Stimulated activated CD8-positive, alpha-beta memory T cell treated with anti-CD3 and anti-CD28 coated beads, Interleukin-12 subunit alpha, Interleukin-12 subunit beta, amount 100 ng/mL, for 24 hours (primary cell): ENCODE measurements at regions not wholly inside any gene's neighbourhood (a gene's known extent, or its start where the extent isn't known, plus 50 kb on each side); places are given as distances from the start of the nearest gene placed in this dataset.

Experiments used
- DNase-seq: peaks from one replicate; pipeline ENCODE4 v3.0.0-alpha.2; 2020; ENCODE audit errors: extremely low read depth

GRCh38 chr2:129300456-129300855, 679.0 kb upstream of the RAB6C start:
- DNase-seq = no peak

- no peak for DNase-seq
These were observed 678.0 kb upstream of the RAB6C start for GRCh38 chr2:129301431-129301913.

GRCh38 chr2:129302106-129302505, 677.4 kb upstream of the RAB6C start:
- no peak for DNase-seq

GRCh38 chr2:129302561-129303183, 676.8 kb upstream of the RAB6C start:
- DNase-seq = no peak

GRCh38 chr2:129314120-129314519, 665.3 kb upstream of the RAB6C start:
- DNase-seq = no peak

- no peak for DNase-seq
These were observed 660.7 kb upstream of the RAB6C start for GRCh38 chr2:129318581-129319421.

- DNase-seq = no peak
These were observed 660.1 kb upstream of the RAB6C start for GRCh38 chr2:129319422-129319717.

- no peak for DNase-seq
These were observed 659.2 kb upstream of the RAB6C start for GRCh38 chr2:129320288-129320687.

GRCh38 chr2:129324349-129324748, 655.1 kb upstream of the RAB6C start:
- no peak for DNase-seq

GRCh38 chr2:129325151-129325550, 654.3 kb upstream of the RAB6C start:
- no peak for DNase-seq

- no peak for DNase-seq
These were observed 649.9 kb upstream of the RAB6C start for GRCh38 chr2:129329574-129329973.

GRCh38 chr2:129330504-129330903, 649.0 kb upstream of the RAB6C start:
- no peak for DNase-seq

- no peak for DNase-seq
These were observed 647.8 kb upstream of the RAB6C start for GRCh38 chr2:129331638-129332037.

- DNase-seq = no peak
These were observed 645.3 kb upstream of the RAB6C start for GRCh38 chr2:129334128-129334527.

GRCh38 chr2:129334696-129335410, 644.6 kb upstream of the RAB6C start:
- DNase-seq = no peak

- DNase-seq = no peak
These were observed 643.2 kb upstream of the RAB6C start for GRCh38 chr2:129336276-129336675.

GRCh38 chr2:129337076-129337475, 642.4 kb upstream of the RAB6C start:
- no peak for DNase-seq

- DNase-seq = no peak
These were observed 633.9 kb upstream of the RAB6C start for GRCh38 chr2:129345540-129345939.

- no peak for DNase-seq
These were observed 631.8 kb upstream of the RAB6C start for GRCh38 chr2:129347486-129348217.

- no peak for DNase-seq
These were observed 624.8 kb upstream of the RAB6C start for GRCh38 chr2:129354631-129355030.

GRCh38 chr2:129361688-129362087, 617.8 kb upstream of the RAB6C start:
- DNase-seq = no peak

- DNase-seq = no peak
These were observed 613.2 kb upstream of the RAB6C start for GRCh38 chr2:129366263-129366662.
